ENCODE measurements at regions not wholly inside any gene's neighbourhood (a gene's known extent, or its start where the extent isn't known, plus 50 kb on each side); places are given as distances from the start of the nearest gene placed in this dataset.

DNA sequence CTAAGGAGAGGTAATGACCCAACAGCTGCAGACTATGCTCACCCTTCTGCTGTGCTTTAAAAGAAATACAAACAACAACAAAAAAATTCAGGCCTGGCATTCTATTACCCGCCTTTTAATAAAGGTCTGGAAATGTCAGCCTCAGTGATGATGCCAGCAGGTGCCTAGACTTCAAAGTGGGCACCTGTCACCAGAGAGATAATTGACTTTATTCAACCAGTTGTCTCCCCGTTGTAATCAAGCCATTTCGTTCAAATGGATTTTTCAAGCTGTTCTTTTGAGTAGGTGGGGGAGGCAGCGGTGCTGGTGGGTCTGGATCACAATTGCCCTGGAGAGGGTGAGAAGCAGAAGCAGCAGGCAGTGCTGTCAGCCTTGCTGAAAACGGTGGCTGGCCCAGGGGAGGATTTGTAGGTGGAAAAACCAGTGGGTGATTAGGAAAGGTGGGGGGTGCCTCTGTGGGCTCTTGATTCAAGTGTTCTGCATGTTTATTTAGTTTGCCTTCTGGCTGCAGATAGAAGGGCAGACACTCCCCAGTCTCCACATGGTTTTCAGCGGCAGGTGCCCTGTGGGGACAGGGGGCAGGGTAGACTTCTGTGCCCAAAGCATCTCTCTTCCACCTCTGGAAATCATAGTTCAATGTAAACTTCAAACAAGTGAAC is 300.2 kb upstream of the SLCO3A1 start:
- TF ChIP-seq, protein P1, sequence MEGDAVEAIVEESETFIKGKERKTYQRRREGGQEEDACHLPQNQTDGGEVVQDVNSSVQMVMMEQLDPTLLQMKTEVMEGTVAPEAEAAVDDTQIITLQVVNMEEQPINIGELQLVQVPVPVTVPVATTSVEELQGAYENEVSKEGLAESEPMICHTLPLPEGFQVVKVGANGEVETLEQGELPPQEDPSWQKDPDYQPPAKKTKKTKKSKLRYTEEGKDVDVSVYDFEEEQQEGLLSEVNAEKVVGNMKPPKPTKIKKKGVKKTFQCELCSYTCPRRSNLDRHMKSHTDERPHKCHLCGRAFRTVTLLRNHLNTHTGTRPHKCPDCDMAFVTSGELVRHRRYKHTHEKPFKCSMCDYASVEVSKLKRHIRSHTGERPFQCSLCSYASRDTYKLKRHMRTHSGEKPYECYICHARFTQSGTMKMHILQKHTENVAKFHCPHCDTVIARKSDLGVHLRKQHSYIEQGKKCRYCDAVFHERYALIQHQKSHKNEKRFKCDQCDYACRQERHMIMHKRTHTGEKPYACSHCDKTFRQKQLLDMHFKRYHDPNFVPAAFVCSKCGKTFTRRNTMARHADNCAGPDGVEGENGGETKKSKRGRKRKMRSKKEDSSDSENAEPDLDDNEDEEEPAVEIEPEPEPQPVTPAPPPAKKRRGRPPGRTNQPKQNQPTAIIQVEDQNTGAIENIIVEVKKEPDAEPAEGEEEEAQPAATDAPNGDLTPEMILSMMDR (IDR thresholded peaks at IDR 0.05) = no peak
- TF ChIP-seq POLR2A (IDR thresholded peaks at IDR 0.05) = no peak
